ENCODE measurements at regions not wholly inside any gene's neighbourhood (a gene's known extent, or its start where the extent isn't known, plus 50 kb on each side); places are given as distances from the start of the nearest gene placed in this dataset.
A peak's percentile ranks its signal among the peaks of the same experiment; 100 is the strongest.

DNA sequence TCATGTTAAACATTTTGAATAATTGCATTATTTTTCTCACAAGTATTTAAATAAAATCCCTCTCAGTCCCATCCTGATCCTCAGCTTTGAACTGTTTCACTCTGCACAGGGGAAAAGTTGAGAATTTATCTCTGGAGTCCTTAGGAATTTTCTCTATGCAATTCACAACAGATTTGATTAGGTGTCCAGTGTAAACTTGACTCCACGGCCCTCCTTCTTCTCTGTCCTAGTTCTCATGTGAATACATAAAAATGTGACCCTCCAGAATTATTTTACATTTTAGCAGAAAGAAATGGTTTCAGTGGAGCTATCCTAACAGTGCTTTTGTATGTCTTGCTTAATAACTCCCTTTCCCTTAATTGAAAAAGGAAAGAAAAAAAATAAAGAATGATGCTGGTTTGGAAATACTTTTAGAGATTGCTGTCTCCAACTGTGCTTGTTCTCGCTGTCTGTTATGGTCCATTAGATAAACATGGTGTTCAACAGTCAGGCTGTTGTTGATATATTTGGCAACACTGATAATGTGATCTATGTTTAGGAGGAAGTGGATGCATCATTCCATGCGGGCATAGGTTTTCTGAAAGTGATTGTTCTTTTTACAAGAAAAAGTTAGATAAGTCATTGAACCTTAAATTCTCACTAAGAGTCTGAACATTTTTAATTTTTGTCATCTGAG, 599.4 kb upstream of the CITED2 start (continued):
- TF ChIP-seq, protein P1, sequence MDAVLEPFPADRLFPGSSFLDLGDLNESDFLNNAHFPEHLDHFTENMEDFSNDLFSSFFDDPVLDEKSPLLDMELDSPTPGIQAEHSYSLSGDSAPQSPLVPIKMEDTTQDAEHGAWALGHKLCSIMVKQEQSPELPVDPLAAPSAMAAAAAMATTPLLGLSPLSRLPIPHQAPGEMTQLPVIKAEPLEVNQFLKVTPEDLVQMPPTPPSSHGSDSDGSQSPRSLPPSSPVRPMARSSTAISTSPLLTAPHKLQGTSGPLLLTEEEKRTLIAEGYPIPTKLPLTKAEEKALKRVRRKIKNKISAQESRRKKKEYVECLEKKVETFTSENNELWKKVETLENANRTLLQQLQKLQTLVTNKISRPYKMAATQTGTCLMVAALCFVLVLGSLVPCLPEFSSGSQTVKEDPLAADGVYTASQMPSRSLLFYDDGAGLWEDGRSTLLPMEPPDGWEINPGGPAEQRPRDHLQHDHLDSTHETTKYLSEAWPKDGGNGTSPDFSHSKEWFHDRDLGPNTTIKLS (IDR thresholded peaks at IDR 0.05; ENCODE audit: borderline replicate concordance, low read depth), result no peak
- no peak for TF ChIP-seq ATF1 (CRISPR knock-in tag; IDR thresholded peaks at IDR 0.05)
- TF ChIP-seq ATF1 (tag; IDR thresholded peaks at IDR 0.05), result peak; percentile 50; the same call in 1 of the 2 replicates
- TF ChIP-seq YBX1 (IDR thresholded peaks at IDR 0.05), result no peak
- TF ChIP-seq CC2D1A (IDR thresholded peaks at IDR 0.05), result 0 out of 2 replicates have a peak, but pooled peaks have one; percentile 31
- TF ChIP-seq ZNF316 (IDR thresholded peaks at IDR 0.05), result no peak
- TF ChIP-seq NR1H2 (CRISPR knock-in tag; IDR thresholded peaks at IDR 0.05), result no peak
- TF ChIP-seq, protein P2, sequence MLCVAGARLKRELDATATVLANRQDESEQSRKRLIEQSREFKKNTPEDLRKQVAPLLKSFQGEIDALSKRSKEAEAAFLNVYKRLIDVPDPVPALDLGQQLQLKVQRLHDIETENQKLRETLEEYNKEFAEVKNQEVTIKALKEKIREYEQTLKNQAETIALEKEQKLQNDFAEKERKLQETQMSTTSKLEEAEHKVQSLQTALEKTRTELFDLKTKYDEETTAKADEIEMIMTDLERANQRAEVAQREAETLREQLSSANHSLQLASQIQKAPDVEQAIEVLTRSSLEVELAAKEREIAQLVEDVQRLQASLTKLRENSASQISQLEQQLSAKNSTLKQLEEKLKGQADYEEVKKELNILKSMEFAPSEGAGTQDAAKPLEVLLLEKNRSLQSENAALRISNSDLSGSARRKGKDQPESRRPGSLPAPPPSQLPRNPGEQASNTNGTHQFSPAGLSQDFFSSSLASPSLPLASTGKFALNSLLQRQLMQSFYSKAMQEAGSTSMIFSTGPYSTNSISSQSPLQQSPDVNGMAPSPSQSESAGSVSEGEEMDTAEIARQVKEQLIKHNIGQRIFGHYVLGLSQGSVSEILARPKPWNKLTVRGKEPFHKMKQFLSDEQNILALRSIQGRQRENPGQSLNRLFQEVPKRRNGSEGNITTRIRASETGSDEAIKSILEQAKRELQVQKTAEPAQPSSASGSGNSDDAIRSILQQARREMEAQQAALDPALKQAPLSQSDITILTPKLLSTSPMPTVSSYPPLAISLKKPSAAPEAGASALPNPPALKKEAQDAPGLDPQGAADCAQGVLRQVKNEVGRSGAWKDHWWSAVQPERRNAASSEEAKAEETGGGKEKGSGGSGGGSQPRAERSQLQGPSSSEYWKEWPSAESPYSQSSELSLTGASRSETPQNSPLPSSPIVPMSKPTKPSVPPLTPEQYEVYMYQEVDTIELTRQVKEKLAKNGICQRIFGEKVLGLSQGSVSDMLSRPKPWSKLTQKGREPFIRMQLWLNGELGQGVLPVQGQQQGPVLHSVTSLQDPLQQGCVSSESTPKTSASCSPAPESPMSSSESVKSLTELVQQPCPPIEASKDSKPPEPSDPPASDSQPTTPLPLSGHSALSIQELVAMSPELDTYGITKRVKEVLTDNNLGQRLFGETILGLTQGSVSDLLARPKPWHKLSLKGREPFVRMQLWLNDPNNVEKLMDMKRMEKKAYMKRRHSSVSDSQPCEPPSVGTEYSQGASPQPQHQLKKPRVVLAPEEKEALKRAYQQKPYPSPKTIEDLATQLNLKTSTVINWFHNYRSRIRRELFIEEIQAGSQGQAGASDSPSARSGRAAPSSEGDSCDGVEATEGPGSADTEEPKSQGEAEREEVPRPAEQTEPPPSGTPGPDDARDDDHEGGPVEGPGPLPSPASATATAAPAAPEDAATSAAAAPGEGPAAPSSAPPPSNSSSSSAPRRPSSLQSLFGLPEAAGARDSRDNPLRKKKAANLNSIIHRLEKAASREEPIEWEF (CRISPR knock-in tag; IDR thresholded peaks at IDR 0.05), result no peak
- TF ChIP-seq SP2 (IDR thresholded peaks at IDR 0.05; ENCODE audit: extremely low read depth, low read depth, low read length, poor library complexity, severe bottlenecking), result no peak
- TF ChIP-seq, protein P3, sequence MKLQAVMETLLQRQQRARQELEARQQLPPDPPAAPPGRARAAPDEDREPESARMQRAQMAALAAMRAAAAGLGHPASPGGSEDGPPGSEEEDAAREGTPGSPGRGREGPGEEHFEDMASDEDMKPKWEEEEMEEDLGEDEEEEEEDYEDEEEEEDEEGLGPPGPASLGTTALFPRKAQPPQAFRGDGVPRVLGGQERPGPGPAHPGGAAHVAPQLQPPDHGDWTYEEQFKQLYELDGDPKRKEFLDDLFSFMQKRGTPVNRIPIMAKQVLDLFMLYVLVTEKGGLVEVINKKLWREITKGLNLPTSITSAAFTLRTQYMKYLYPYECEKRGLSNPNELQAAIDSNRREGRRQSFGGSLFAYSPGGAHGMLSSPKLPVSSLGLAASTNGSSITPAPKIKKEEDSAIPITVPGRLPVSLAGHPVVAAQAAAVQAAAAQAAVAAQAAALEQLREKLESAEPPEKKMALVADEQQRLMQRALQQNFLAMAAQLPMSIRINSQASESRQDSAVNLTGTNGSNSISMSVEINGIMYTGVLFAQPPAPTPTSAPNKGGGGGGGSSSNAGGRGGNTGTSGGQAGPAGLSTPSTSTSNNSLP (IDR thresholded peaks at IDR 0.05; ENCODE audit: borderline replicate concordance, low read depth, low read length), result peak; percentile 83; the same call in 1 of the 2 replicates
- TF ChIP-seq HDAC2 (IDR thresholded peaks at IDR 0.05), result peak; percentile 68; the same call in 1 of the 2 replicates
- TF ChIP-seq ZNF184 (CRISPR knock-in tag; IDR thresholded peaks at IDR 0.05), result no peak
- TF ChIP-seq FOSL1 (tag; conservative IDR thresholded peaks at IDR 0.05), result peak; percentile 81
- peak; percentile 91 for TF ChIP-seq SPI1 (IDR thresholded peaks at IDR 0.05; ENCODE audit: borderline replicate concordance, low read depth, low read length)
- TF ChIP-seq ZNF384 (IDR thresholded peaks at IDR 0.05; ENCODE audit: low read depth, low read length), result 0 out of 2 replicates have a peak, but pooled peaks have one; percentile 3
- TF ChIP-seq, protein P4, sequence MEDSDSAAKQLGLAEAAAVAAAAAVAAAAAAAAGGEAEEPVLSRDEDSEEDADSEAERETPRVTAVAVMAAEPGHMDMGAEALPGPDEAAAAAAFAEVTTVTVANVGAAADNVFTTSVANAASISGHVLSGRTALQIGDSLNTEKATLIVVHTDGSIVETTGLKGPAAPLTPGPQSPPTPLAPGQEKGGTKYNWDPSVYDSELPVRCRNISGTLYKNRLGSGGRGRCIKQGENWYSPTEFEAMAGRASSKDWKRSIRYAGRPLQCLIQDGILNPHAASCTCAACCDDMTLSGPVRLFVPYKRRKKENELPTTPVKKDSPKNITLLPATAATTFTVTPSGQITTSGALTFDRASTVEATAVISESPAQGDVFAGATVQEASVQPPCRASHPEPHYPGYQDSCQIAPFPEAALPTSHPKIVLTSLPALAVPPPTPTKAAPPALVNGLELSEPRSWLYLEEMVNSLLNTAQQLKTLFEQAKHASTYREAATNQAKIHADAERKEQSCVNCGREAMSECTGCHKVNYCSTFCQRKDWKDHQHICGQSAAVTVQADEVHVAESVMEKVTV (CRISPR knock-in tag; IDR thresholded peaks at IDR 0.05), result no peak
- TF ChIP-seq, protein P5, sequence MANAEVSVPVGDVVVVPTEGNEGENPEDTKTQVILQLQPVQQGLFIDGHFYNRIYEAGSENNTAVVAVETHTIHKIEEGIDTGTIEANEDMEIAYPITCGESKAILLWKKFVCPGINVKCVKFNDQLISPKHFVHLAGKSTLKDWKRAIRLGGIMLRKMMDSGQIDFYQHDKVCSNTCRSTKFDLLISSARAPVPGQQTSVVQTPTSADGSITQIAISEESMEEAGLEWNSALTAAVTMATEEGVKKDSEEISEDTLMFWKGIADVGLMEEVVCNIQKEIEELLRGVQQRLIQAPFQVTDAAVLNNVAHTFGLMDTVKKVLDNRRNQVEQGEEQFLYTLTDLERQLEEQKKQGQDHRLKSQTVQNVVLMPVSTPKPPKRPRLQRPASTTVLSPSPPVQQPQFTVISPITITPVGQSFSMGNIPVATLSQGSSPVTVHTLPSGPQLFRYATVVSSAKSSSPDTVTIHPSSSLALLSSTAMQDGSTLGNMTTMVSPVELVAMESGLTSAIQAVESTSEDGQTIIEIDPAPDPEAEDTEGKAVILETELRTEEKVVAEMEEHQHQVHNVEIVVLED (CRISPR knock-in tag; IDR thresholded peaks at IDR 0.05), result no peak
- TF ChIP-seq ARNT (IDR thresholded peaks at IDR 0.05), result no peak

Data from K562 (cell line).